HepG2 (cell line): ENCODE measurements at regions not wholly inside any gene's neighbourhood (a gene's known extent, or its start where the extent isn't known, plus 50 kb on each side); places are given as distances from the start of the nearest gene placed in this dataset.

Experiments
- ATAC-seq: fragments of 200-7000 bp; cut with Tn5 transposase; 3 replicates; pipeline ENCODE4 v1.9.1; 2020; ENCODE audit warnings: mild to moderate bottlenecking, moderate library complexity
- BruUV-seq: library from RNA; stranded (reverse); fragments of 400-500 nt; replicated peaks from 2 replicates; lab custom pipeline; 2021; lab: Mats Ljungman, UMichigan
- CTCF ChIA-PET: fragments of 300-600 bp; formaldehyde crosslinking; extraction: SDS; loops from one replicate; lab custom pipeline; 2021; ENCODE audit warnings: low total read pairs, inconsistent platforms, low intra/inter-chr PET ratio; lab: Yijun Ruan, JAX
- POLR2A ChIA-PET: fragments of 350-600 bp; sonication (Branson Sonifier 250); formaldehyde crosslinking; loops from one replicate; lab custom pipeline; 2020; ENCODE audit warnings: antibody characterized with exemption, inconsistent platforms; lab: Yijun Ruan, JAX
- DNase-seq: peaks from one replicate; pipeline ENCODE4 v3.0.0-alpha.2; 2015; ENCODE audit warnings: low spot score
- FAIRE-seq: peaks from 3 replicates; lab custom pipeline; 2011; peaks lifted over from hg19 to GRCh38; lab: Jason Lieb, UNC
- H2AFZ ChIP-seq: one replicate; pipeline ENCODE4 v1.6.1; 2011; ENCODE audit warnings: low read length, inconsistent platforms
- H3K27ac ChIP-seq: fragments of 300-600 bp; 3 replicates; pipeline ENCODE4 v1.8.0; 2011; ENCODE audit warnings: mixed run types, mild to moderate bottlenecking, mixed read lengths, low read length, inconsistent platforms; ENCODE audit not compliant: insufficient read depth; ENCODE audit errors: extremely low read length
- H3K27me3 ChIP-seq, 2 experiments: fragments of 200-600 bp in 1 of 2; 2 replicates in 1 of 2; 3 replicates in 1 of 2; pipeline versions ENCODE4 v1.6.0 to v1.8.0; 2011; ENCODE audit warnings: low read length in 2 of 2, mild to moderate bottlenecking in 2 of 2, moderate library complexity in 2 of 2, inconsistent platforms in 1 of 2; ENCODE audit not compliant: insufficient read depth in 2 of 2, control insufficient read depth in 1 of 2
- H3K36me3 ChIP-seq, 2 experiments: fragments of 200-600 bp in 1 of 2; replicated peaks in 1 of 2; 2 replicates in 1 of 2; 3 replicates in 1 of 2; pipeline versions ENCODE4 v1.5.1 to v1.8.0; 2011; ENCODE audit warnings: low read length in 2 of 2, inconsistent platforms in 1 of 2; ENCODE audit not compliant: insufficient read depth in 2 of 2, control insufficient read depth in 1 of 2
- H3K4me1 ChIP-seq: 2 replicates; pipeline ENCODE4 v1.5.1; 2012; ENCODE audit warnings: low read length, inconsistent platforms; ENCODE audit not compliant: insufficient read depth
- H3K4me2 ChIP-seq: 2 replicates; pipeline ENCODE4 v1.6.0; 2011; ENCODE audit warnings: low read depth, low read length, inconsistent platforms
- H3K4me3 ChIP-seq, 3 experiments: fragments of 200-600 bp in 1 of 3; sonication (generic), shearing (Covaris generic) in 1 of 3; replicated peaks in 1 of 3; 2 replicates each; pipeline ENCODE4 v1.5.1; 2011 to 2016; ENCODE audit warnings: low read length in 3 of 3, inconsistent platforms in 2 of 3, low read depth in 2 of 3, mild to moderate bottlenecking in 2 of 3, control low read depth in 1 of 3, mixed read lengths in 1 of 3; ENCODE audit not compliant: insufficient read depth in 1 of 3
- H3K79me2 ChIP-seq: one replicate; pipeline ENCODE4 v1.6.1; 2011; ENCODE audit warnings: low read length, inconsistent platforms; ENCODE audit not compliant: insufficient read depth
- H3K9ac ChIP-seq: 2 replicates; pipeline ENCODE4 v1.6.0; 2011; ENCODE audit warnings: mild to moderate bottlenecking, low read depth, low read length, inconsistent platforms; ENCODE audit not compliant: insufficient read depth
- H3K9me3 ChIP-seq: 2 replicates; pipeline ENCODE4 v1.5.1; 2012; ENCODE audit warnings: mild to moderate bottlenecking, low read length
- H4K20me1 ChIP-seq: 2 replicates; pipeline ENCODE4 v1.6.0; 2011; ENCODE audit warnings: inconsistent platforms, mild to moderate bottlenecking, low read length, moderate library complexity; ENCODE audit not compliant: insufficient read depth
- AHR ChIP-seq: IDR thresholded peaks from 2 replicates; pipeline ENCODE4 v1.6.1; 2018; ENCODE audit warnings: missing genetic modification reagents, missing compliant biosample characterization
- ARID3A ChIP-seq: IDR thresholded peaks from 2 replicates; pipeline ENCODE4 v1.6.1; 2012; ENCODE audit warnings: low read depth, low read length, improper control_type of control experiment
- ATF2 ChIP-seq: sonication (generic); formaldehyde crosslinking; IDR thresholded peaks from 2 replicates; pipeline ENCODE4 v1.4.0; 2020; ENCODE audit warnings: missing genetic modification reagents
- ESRRA ChIP-seq: sonication (generic); formaldehyde crosslinking; IDR thresholded peaks from 2 replicates; pipeline ENCODE4 v1.5.1; 2020; ENCODE audit warnings: mild to moderate bottlenecking, low read depth, missing genetic modification reagents
- HNF4G ChIP-seq, 2 experiments: sonication (generic) in 1 of 2; formaldehyde crosslinking in 1 of 2; IDR thresholded peaks; 2 replicates each; pipeline versions ENCODE4 v1.4.0 to v1.6.1; 2011 to 2020; ENCODE audit warnings: borderline replicate concordance in 2 of 2, low read depth in 2 of 2, mild to moderate bottlenecking in 2 of 2, low read length in 1 of 2, missing genetic modification reagents in 1 of 2, moderate library complexity in 1 of 2
- MEF2D ChIP-seq: sonication (generic); formaldehyde crosslinking; IDR thresholded peaks from 2 replicates; pipeline ENCODE4 v1.5.1; 2020; ENCODE audit warnings: mild to moderate bottlenecking, missing genetic modification reagents
- MTF2 ChIP-seq: sonication (generic); formaldehyde crosslinking; IDR thresholded peaks from 2 replicates; pipeline ENCODE4 v1.5.0; 2020; ENCODE audit warnings: missing genetic modification reagents, borderline replicate concordance
- REL ChIP-seq: sonication (generic); formaldehyde crosslinking; conservative IDR thresholded peaks from 2 replicates; pipeline ENCODE4 v1.8.0; 2022; ENCODE audit warnings: mild to moderate bottlenecking, missing genetic modification reagents, moderate library complexity
- TGIF2 ChIP-seq: IDR thresholded peaks from 2 replicates; pipeline ENCODE4 v1.6.1; 2016; ENCODE audit warnings: control low read depth, missing compliant biosample characterization
- ZBTB7A ChIP-seq: sonication (generic); formaldehyde crosslinking; IDR thresholded peaks from 2 replicates; pipeline ENCODE4 v1.8.0; 2022; ENCODE audit warnings: mild to moderate bottlenecking, missing genetic modification reagents
- ZNF382 ChIP-seq: sonication (generic); formaldehyde crosslinking; IDR thresholded peaks from 2 replicates; pipeline ENCODE4 v1.5.0; 2020; ENCODE audit warnings: missing genetic modification reagents, mild to moderate bottlenecking, borderline replicate concordance
- ZNF740 ChIP-seq: sonication (generic); formaldehyde crosslinking; IDR thresholded peaks from 2 replicates; pipeline ENCODE4 v1.4.0; 2020; ENCODE audit warnings: missing genetic modification reagents
- WGBS: methylation state at CpG from one replicate; pipeline ENCODE4 v1.1.6; 2017; ENCODE audit warnings: low lambda C conversion rate; 5-methylcytosine and 5-hydroxymethylcytosine counted together
- in situ Hi-C: cut with HindIII; loops from 2 replicates; pipeline ENCODE4 v1.10.0; 2017; ENCODE audit warnings: low pct_unique_long_range_greater_than_20kb; ENCODE audit not compliant: extremely low pct_ligation_motif_present
- intact Hi-C: fragments of 100-400 bp; cut with micrococcal nuclease; formaldehyde crosslinking; loops from one replicate; pipeline ENCODE4 v1.10.0; 2022; ENCODE audit not compliant: unreplicated experiment

- TF ChIP-seq HNF4G (IDR thresholded peaks at IDR 0.05; ENCODE audit: borderline replicate concordance, low read depth, low read length) = no peak
- no peak for TF ChIP-seq HNF4G (CRISPR knock-in tag; IDR thresholded peaks at IDR 0.05; ENCODE audit: borderline replicate concordance, low read depth)
- no peak for TF ChIP-seq TGIF2 (CRISPR knock-in tag)
- TF ChIP-seq MEF2D (CRISPR knock-in tag) = no peak
These were observed 325.1 kb upstream of the TPM1 start (continued) for GRCh38 chr15:62717496-62717895.

- ChIA-PET POLR2A (no interaction called here), CTCF (no interaction called here)
- Histone ChIP-seq H4K20me1 (no peaks in the 10 kb centered on the region), H3K27ac (no peak overlapping the region), H3K4me3 (no peak overlapping the region), H3K27me3 (no peaks in the 10 kb centered on the region), H3K4me2 (no peak overlapping the region), H3K36me3 (peaks cover 8 to 18% of the 10 kb centered on the region in 2 experiments; a peak in 4 of 5 replicates), H3K9ac (no peak overlapping the region), H3K79me2 (no peaks in the 10 kb centered on the region), H2AFZ (no peak overlapping the region), H3K9me3 (no peaks in the 10 kb centered on the region), H3K4me1 (no peaks in the 10 kb centered on the region)
- no TSS peak for BruUV-seq
- no peak for ATAC-seq
- no peak for DNase-seq
- intact Hi-C loops = no loop called here
- no peak for TF ChIP-seq ATF2 (CRISPR knock-in tag)
- TF ChIP-seq MTF2 (CRISPR knock-in tag) = no peak
- TF ChIP-seq ZBTB7A = no peak
- TF ChIP-seq ZNF382 (CRISPR knock-in tag) = no peak
- no peak for TF ChIP-seq ARID3A
- TF ChIP-seq ESRRA = no peak
- no peak for TF ChIP-seq AHR
- no peak for TF ChIP-seq REL
- TF ChIP-seq ZNF740 (CRISPR knock-in tag) = no peak
- FAIRE-seq = no peak
- in situ Hi-C loops = no loop called here
- 92% methylated on average over 5 of the region's 5 CpGs for WGBS
These were observed 323.2 kb upstream of the TPM1 start for GRCh38 chr15:62719316-62719715.
